ENCODE measurements at regions not wholly inside any gene's neighbourhood (a gene's known extent, or its start where the extent isn't known, plus 50 kb on each side); places are given as distances from the start of the nearest gene placed in this dataset.
A peak's percentile ranks its signal among the peaks of the same experiment; 100 is the strongest.

- Mint-ChIP-seq H3K4me3 (ENCODE audit: unreplicated experiment) (no peak overlapping the region), H3K27me3 (ENCODE audit: unreplicated experiment) (no peaks in the 10 kb centered on the region), H3K36me3 (ENCODE audit: unreplicated experiment) (no peaks in the 10 kb centered on the region), H3K9me3 (ENCODE audit: unreplicated experiment) (peaks cover 2% of the 10 kb centered on the region), H3K4me1 (ENCODE audit: low read depth, unreplicated experiment) (peaks cover 41% of the 10 kb centered on the region), H3K27ac (ENCODE audit: unreplicated experiment) (peak overlapping the region; percentile 17)
- TF ChIP-seq, protein P1, sequence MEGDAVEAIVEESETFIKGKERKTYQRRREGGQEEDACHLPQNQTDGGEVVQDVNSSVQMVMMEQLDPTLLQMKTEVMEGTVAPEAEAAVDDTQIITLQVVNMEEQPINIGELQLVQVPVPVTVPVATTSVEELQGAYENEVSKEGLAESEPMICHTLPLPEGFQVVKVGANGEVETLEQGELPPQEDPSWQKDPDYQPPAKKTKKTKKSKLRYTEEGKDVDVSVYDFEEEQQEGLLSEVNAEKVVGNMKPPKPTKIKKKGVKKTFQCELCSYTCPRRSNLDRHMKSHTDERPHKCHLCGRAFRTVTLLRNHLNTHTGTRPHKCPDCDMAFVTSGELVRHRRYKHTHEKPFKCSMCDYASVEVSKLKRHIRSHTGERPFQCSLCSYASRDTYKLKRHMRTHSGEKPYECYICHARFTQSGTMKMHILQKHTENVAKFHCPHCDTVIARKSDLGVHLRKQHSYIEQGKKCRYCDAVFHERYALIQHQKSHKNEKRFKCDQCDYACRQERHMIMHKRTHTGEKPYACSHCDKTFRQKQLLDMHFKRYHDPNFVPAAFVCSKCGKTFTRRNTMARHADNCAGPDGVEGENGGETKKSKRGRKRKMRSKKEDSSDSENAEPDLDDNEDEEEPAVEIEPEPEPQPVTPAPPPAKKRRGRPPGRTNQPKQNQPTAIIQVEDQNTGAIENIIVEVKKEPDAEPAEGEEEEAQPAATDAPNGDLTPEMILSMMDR (IDR thresholded peaks at IDR 0.05; ENCODE audit: partially characterized antibody, unreplicated experiment): no peak
- DNase-seq: no peak
Observed at GRCh38 chr15:97731859-97732258, 228.6 kb upstream of the ARRDC4 start.

DNA sequence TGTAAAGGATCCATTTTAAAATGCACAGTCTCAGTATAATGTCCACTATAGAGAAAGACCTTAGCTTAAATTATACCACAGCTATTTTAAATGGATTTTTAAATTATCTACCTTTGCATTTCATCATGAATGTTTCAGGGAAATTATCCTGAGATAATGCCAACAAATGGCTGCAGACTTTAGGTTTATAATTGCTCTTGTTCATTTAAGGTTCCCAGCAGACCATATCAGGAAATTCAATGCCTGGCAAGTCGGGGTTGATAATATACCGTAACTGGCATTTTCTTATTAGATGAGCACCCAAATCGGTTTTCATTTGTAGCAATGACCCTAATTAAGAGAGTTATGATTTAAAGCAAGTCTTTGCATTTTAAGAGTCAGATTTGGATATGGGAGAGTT lies 227.1 kb upstream of the ARRDC4 start:
- H3K4me1 Mint-ChIP-seq (ENCODE audit: low read depth, unreplicated experiment): peaks cover 36% of the 10 kb centered on the region
- no peak for DNase-seq
- H3K27ac Mint-ChIP-seq (ENCODE audit: unreplicated experiment): no peak overlapping the region
- peaks cover 2% of the 10 kb centered on the region for H3K9me3 Mint-ChIP-seq (ENCODE audit: unreplicated experiment)
- H3K4me3 Mint-ChIP-seq (ENCODE audit: unreplicated experiment): no peak overlapping the region
- TF ChIP-seq, protein P1 (IDR thresholded peaks at IDR 0.05; ENCODE audit: partially characterized antibody, unreplicated experiment): no peak
- H3K27me3 Mint-ChIP-seq (ENCODE audit: unreplicated experiment): no peaks in the 10 kb centered on the region
- no peaks in the 10 kb centered on the region for H3K36me3 Mint-ChIP-seq (ENCODE audit: unreplicated experiment)

- Mint-ChIP-seq H3K4me3 (ENCODE audit: unreplicated experiment) (no peak overlapping the region), H3K27ac (ENCODE audit: unreplicated experiment) (no peak overlapping the region), H3K9me3 (ENCODE audit: unreplicated experiment) (peaks cover 5% of the 10 kb centered on the region), H3K4me1 (ENCODE audit: low read depth, unreplicated experiment) (peaks cover 16% of the 10 kb centered on the region), H3K36me3 (ENCODE audit: unreplicated experiment) (no peaks in the 10 kb centered on the region), H3K27me3 (ENCODE audit: unreplicated experiment) (peaks cover 2% of the 10 kb centered on the region)
- no peak for DNase-seq
- TF ChIP-seq, protein P1 (IDR thresholded peaks at IDR 0.05; ENCODE audit: partially characterized antibody, unreplicated experiment): no peak
Observed at GRCh38 chr15:97736748-97737147, 223.8 kb upstream of the ARRDC4 start.

GRCh38 chr15:97745481-97746071 lies 214.9 kb upstream of the ARRDC4 start:
- DNase-seq: peak; percentile 51
- no peaks in the 10 kb centered on the region for H3K36me3 Mint-ChIP-seq (ENCODE audit: unreplicated experiment)
- H3K27me3 Mint-ChIP-seq (ENCODE audit: unreplicated experiment): no peaks in the 10 kb centered on the region
- H3K27ac Mint-ChIP-seq (ENCODE audit: unreplicated experiment): no peak overlapping the region
- TF ChIP-seq, protein P1 (IDR thresholded peaks at IDR 0.05; ENCODE audit: partially characterized antibody, unreplicated experiment): peak; percentile 88
- H3K4me1 Mint-ChIP-seq (ENCODE audit: low read depth, unreplicated experiment): peaks cover 16% of the 10 kb centered on the region
- H3K9me3 Mint-ChIP-seq (ENCODE audit: unreplicated experiment): no peaks in the 10 kb centered on the region
- H3K4me3 Mint-ChIP-seq (ENCODE audit: unreplicated experiment): no peak overlapping the region

DNA sequence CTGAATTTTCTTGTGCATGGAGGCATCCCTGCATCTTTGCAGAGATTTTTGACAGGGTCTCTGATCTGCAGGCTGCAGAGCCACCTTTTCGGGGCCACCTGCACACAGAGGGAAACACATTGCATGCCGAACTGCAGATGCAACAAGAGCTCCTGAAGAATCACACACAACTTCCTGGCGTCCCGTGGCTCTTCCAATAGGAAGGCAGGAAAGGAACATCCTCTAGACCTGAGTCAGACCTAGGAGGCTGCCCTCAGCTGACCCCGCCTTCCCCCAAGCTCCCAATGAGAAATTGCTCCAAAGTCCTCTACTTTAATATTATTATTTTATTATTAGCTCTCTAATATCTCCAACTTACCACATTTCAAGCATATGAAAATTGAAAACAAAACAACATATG lies 213.2 kb upstream of the ARRDC4 start:
- H3K4me1 Mint-ChIP-seq (ENCODE audit: low read depth, unreplicated experiment): peaks cover 14% of the 10 kb centered on the region
- no peak overlapping the region for H3K4me3 Mint-ChIP-seq (ENCODE audit: unreplicated experiment)
- no peak overlapping the region for H3K27ac Mint-ChIP-seq (ENCODE audit: unreplicated experiment)
- no peaks in the 10 kb centered on the region for H3K9me3 Mint-ChIP-seq (ENCODE audit: unreplicated experiment)
- TF ChIP-seq, protein P1 (IDR thresholded peaks at IDR 0.05; ENCODE audit: partially characterized antibody, unreplicated experiment): no peak
- no peaks in the 10 kb centered on the region for H3K36me3 Mint-ChIP-seq (ENCODE audit: unreplicated experiment)
- DNase-seq: no peak
- no peaks in the 10 kb centered on the region for H3K27me3 Mint-ChIP-seq (ENCODE audit: unreplicated experiment)

Data from glutamatergic neuron (in vitro differentiated cells).